HG03460 (cell line): ENCODE measurements at regions not wholly inside any gene's neighbourhood (a gene's known extent, or its start where the extent isn't known, plus 50 kb on each side); places are given as distances from the start of the nearest gene placed in this dataset.
"Not testable (repeated sequence)": the region's sequence is repeated elsewhere in the genome, so short reads cannot be mapped to it uniquely, and the experiment has no call there.

ENCODE experiments used
- ATAC-seq: cut with Tn5 transposase; IDR thresholded peaks from one replicate; pipeline ENCODE4 v1.9.1; 2021; ENCODE audit not compliant: unreplicated experiment

DNA sequence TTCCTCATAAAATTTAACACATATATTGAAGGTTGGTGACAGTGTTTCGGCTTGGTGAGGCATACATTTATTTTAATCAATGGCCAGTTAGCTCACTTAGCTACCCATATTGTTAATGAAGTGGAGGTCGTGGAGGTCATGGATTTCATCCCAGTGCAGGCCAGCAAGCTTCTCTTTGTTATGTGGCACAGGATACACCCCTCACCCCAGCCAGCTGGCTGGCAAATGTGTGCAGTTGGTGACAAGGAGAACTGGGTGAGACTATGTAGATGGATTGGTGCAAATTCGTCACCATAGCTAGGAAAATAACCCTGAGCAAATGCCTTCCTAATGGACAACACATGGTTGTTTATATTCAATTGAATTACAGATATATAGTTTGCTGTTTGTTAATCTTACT lies 50.5 kb upstream of the FOXP2 start:
- ATAC-seq = no peak

GRCh38 chr7:114363292-114363691 lies 51.3 kb upstream of the FOXP2 start:
- ATAC-seq = no peak

GRCh38 chr7:114358911-114359310 lies 55.7 kb upstream of the FOXP2 start:
- ATAC-seq = no peak

DNA sequence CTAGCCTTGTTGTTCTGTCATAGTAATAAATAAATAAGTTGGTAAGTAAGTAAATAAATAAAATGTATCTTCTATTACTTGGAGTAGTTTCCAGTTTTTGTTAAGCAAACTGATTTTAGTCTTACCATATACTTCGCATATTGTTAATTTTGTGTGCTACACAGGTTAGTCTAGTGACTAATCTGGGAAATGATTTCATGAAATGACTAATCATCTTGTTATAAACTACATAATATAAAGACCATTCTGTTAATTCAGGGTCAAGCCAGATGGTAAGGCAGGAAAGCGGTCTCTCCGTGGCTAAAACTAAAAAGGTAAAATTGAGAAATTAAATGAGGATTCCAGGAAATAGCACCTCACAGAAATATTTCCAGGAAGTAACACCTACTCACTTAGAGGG lies 58.5 kb upstream of the FOXP2 start:
- ATAC-seq = no peak

DNA sequence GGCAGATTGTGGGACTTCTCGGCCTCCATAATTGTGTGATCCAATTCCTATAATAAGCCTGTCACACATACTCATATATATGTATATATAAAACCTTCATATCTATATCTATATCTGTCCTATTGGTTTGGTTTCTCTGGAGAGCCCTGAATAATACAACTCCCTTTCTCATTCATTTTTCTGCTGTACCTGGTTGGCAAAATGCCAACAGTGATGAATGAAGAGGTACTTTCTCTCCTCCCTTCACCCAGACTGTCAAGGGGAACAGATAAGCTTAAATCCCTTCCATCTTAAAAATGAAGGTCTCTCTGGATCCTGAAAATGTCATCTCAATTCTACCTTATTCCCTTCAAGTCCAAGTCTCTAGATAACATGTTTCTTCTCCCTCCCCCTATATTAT lies 60.3 kb upstream of the FOXP2 start:
- ATAC-seq = no peak

DNA sequence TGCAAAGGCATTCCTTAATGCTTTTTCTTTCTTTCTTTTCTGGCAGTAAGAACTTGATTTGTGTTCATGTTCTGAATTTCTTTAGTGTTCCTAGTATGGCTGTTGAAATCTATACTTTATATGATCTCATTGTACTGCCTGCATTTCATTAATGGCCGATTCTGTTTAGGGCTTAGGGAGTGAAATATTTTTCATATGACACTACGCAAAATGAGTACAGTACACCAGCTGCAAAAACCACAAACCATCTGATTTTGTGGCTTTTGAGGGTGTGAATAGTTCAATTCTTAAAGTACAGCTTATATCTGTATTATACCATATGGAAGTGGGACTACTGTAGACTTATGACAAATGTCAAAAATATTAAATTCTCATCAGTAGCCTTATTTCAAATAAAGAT lies 69.1 kb upstream of the FOXP2 start:
- no peak for ATAC-seq

GRCh38 chr7:114343949-114344708 lies 70.5 kb upstream of the FOXP2 start:
- no peak for ATAC-seq

DNA sequence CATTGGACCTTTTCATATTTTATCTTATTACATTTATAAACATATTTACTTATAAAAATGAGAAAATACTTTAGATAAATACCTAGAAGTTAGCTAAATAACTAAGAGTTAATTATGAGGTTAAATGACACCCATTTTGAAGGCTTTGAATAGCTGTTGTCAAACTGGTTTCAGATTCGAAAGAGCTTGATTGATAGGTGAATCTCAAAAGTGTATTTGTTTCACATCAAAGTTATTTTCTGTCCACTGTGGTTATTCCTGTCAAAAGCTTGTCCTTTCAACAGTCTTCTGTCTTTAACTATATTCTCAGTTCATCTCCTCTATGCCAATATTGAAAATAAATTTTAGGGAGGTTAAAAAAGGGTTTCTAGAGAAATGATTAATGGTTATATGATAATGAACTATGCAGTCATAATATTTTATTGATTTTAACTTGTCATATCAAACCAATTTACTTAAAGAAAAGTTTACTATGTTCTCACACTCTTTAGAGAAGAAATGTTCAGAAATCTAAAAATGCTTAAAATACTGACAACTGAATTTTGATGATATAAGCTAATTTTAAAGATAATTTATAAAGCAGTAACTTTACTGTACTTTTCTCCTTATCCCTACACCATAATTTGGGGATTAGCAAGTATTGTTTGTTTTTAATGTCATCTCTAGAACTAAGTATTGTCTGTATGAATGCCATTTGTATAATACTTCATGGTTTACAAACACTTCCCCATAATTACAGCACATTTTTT lies 72.0 kb upstream of the FOXP2 start:
- no peak for ATAC-seq

- no peak for ATAC-seq
Measured at GRCh38 chr7:114341648-114342047, 73.0 kb upstream of the FOXP2 start.

GRCh38 chr7:114334989-114335388 lies 79.6 kb upstream of the FOXP2 start:
- no peak for ATAC-seq

- not testable (repeated sequence) for ATAC-seq
Measured at GRCh38 chr7:114329458-114329857, 85.2 kb upstream of the FOXP2 start.

- no peak for ATAC-seq
Measured at GRCh38 chr7:114317450-114318098, 97.0 kb upstream of the FOXP2 start.

DNA sequence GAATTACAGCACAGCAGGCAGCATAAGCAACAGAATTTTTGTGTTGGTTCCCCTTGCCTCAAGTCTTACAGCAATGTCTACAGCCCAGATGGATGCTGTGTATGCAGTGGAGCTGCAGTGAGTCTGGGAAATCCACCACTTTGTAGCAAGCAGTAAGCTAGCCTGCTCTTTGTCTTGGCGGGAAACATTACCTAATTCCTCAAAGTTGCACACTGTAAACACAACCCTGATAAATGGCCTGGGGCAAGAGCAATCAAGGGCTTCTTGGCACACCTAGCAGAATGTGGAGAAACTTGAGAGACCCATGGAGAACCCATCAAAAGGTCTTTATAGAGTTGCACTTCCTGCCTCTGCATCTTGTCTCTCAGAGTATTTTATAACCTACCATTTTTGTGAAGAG lies 102.0 kb upstream of the FOXP2 start:
- no peak for ATAC-seq

- ATAC-seq = no peak
Measured at GRCh38 chr7:114310345-114311110, 104.1 kb upstream of the FOXP2 start.

GRCh38 chr7:114309729-114310128 lies 104.9 kb upstream of the FOXP2 start:
- no peak for ATAC-seq

DNA sequence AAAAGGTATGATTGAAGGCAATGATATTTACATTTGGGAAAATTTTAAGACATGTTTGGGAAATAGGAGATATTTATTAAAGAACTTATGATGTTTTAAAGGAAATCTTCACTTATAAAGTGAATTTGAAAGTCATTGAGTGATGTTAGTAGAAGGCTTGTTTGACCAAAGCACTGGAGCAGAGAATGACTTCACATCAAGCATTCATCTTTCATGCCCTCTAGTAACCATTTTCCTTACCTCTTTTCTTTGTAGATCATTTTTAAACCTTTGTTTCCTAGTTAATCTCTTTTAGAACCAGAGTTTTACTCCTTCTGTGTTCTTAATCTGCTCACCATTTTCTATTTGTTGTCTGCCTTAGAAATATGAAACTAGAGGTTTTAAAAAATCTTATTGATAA lies 111.3 kb upstream of the FOXP2 start:
- ATAC-seq = no peak

DNA sequence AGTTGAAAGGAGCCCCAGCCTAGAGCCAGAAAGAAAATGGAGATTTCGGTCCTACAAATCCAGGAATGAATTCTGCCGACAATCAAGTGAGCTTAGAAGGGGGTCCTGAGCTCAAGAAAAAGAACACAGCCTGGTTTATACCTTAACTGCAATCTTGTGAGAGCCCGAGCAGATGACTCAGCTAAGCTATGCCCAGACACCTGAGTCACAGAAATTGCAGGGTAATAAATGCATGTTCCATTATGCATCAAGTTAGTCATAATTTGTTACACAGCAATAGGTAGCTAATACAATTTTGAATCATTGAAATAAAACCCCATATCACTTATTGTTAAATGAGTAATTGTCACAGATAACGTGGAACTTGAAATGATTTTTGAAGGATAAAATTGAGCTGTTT lies 111.8 kb upstream of the FOXP2 start:
- no peak for ATAC-seq

DNA sequence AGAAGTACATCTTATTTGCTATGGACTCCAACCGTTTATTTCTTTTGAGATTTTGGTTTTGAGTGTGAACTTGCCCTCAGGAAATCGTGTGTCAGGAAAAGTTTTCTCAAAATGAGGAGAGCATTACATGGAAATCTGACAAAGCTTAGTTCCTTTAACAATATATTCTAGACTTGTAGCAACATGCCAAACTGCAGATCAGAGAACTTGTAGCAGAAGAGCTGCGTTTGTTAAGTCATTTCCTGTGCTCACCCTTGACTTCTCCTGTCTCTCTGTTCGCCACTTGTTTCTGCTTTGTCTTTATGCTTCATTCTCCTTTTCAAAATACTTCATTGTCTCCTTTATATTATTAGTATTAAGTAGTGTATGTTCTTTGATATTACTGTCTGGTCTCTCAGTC lies 116.6 kb upstream of the FOXP2 start:
- ATAC-seq = no peak

DNA sequence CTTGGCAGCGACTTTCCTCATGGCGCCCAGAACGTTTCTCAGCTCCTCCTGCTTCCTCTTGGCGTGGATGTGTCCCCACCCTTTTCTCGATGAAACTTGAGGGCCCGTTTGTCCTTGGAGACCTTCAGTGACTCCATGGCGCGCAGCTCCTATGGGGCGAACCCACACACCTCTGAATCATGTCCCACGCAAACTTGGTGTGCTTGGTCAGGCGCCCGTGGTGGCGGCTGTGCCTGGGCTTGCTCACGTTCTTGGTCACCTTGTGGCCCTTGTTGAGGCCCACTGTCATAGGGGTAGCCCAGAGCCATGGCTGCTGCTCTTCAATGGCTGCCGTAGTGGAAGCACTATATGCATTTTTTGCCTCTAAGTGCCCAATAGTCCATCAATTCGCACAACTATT lies 117.5 kb upstream of the FOXP2 start:
- no peak for ATAC-seq

GRCh38 chr7:114295522-114295921 lies 119.1 kb upstream of the FOXP2 start:
- ATAC-seq = no peak

GRCh38 chr7:114294036-114294435 lies 120.6 kb upstream of the FOXP2 start:
- no peak for ATAC-seq
